ENCODE measurements at regions not wholly inside any gene's neighbourhood (a gene's known extent, or its start where the extent isn't known, plus 50 kb on each side); places are given as distances from the start of the nearest gene placed in this dataset.
"Not testable (repeated sequence)": the region's sequence is repeated elsewhere in the genome, so short reads cannot be mapped to it uniquely, and the experiment has no call there.

GRCh38 chr5:167049043-167049663 lies 1242.3 kb upstream of the WWC1 start:
- DNase-seq (ENCODE audit: low spot score): peak; percentile 61

GRCh38 chr5:167049771-167050567 lies 1241.5 kb upstream of the WWC1 start:
- DNase-seq (ENCODE audit: low spot score): no peak

DNA sequence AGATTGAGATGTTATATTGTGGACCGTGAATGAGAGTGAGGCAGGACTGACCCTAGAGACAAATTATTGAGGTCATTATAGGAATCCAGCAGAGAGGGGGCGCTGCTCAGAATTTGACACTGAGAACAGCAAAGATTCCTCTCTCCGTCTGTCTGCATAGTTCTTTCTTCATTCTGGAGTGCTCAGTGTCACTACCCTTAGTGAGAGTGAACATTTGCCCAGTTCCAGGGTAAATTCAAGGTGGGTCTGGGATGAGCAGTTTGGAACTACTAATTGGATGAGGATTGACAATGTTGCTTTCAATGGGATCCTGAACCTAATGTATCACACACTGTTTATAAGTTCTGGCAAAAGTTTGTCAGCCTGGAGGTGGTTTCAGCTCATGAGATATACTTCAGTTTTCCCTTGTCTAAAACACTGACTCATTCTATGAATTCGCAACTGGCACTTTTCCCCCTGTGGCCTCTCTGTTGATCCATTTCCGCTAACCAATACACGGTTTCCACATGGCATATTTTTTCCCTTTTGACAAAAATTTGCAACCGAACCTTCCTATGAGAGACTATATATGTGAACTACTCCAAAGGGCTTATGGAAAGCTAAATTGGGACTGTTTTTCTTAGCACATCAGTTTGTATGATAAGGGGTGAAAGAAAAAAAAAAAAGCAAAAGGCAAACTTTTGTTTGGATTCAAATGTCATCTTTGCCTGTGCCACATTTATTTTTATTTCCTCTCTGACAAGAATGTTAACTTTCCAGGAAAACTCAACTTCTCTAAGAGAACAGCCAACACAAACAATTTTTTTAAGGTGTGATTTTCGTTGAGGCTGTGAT lies 1240.7 kb upstream of the WWC1 start:
- DNase-seq (ENCODE audit: low spot score): no peak

DNA sequence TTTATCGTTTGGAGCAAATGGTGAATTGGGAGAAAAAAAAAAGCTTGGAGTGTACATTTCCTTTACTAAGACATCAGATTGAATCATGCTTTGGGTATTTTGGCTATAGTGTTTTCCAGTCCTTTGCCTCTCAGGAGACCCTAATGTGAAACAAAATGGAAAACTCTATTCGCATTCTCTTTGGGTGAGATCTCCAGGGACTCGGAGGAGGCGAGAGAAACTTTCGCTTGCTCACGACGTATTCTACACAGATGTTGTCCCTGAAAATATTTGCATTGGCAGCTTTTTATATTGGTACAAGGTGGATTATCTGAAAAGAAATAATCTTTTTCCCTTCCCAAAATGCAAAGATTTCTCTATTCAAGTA lies 1240.1 kb upstream of the WWC1 start:
- DNase-seq (ENCODE audit: low spot score): no peak

- no peak for DNase-seq (ENCODE audit: low spot score)
Observed at GRCh38 chr5:167052791-167053190, 1238.7 kb upstream of the WWC1 start.

DNA sequence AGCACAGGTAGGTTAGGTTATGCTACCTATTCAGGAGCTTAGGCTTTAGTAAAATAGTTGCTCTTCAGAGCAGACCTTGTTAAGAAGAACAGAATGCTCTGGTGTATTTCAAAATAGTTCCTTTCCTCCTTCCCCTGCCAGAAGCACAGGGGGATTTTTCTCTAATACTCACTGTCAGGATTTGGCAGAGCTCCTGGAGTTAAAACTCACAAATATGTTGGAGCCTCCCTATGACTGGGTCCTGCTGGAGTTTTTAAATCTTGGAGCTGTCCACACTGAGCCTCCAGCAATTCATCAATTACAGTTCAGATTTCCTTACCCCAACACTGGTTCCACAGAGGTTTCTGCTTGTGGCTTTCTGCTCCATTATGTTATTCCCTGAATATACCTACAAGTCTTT lies 1233.8 kb upstream of the WWC1 start:
- no peak for DNase-seq (ENCODE audit: low spot score)

DNA sequence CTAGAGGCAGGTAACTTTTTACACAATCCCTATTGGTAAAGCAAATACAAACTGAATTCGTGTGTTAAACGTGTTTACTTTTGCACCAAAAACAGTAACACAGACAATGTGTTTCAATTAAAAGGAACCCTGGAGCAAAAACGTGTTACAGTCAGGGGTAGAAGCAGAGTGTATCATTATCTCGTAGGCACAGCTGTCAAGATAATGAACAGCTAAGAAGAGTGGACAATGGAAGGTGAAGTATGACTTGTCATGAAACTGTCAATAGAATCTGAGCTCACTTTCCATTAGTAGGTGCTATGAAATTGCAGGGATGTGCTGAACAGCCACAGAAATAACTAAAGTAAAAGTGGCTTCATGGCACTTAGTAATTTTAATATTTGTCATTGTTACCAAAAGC lies 1229.8 kb upstream of the WWC1 start:
- DNase-seq (ENCODE audit: low spot score): no peak

- DNase-seq (ENCODE audit: low spot score): no peak
Observed at GRCh38 chr5:167063116-167063515, 1228.3 kb upstream of the WWC1 start.

GRCh38 chr5:167063788-167064187 lies 1227.7 kb upstream of the WWC1 start:
- DNase-seq (ENCODE audit: low spot score): no peak

DNA sequence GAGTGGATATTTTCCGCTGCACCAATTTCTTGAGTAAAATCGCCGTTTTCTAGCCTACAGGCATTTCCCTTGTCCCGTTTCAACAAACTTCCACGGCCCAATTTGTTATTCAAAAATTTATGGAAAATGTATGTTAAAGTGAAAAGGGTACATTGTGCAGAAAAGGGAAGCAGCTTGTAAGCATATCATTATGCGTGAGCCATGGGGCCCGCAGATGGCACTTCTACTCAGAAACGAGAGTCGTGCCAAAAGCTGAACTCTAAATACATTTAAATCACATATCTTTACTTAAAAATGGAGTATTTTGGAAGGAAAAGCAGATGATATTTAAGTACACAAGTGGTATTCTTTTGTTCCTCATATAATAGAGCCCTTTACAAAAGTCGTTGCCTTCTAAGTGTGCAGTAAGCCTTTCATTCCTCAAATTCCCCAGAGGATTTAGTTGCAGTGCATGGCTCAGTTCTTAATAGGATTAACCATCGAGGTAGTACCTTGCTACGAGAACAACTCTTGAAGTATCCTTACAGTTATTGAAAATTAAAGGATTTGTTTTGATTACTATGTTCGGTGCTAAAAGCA lies 1227.2 kb upstream of the WWC1 start:
- no peak for DNase-seq (ENCODE audit: low spot score)

DNA sequence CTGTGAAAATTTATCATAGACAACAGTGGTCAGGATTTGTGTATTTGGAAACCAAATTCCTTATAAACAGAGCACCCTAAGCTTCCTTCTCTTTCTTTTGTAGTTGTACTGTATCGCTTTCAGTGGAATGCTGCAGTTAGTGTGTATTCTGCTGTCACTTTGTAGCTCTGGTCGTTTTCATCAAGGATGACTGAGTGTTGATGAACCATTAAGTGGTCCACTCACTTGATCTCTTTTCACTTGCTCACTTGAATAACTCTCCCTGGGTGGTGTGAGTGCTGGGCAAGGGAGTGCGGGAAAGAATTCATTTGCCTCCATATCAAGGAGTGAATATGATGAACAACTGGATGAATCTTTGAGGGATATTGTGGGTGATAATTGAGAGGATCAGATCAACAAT lies 1225.7 kb upstream of the WWC1 start:
- DNase-seq (ENCODE audit: low spot score): no peak

- no peak for DNase-seq (ENCODE audit: low spot score)
Observed at GRCh38 chr5:167071981-167072610, 1219.3 kb upstream of the WWC1 start.

DNA sequence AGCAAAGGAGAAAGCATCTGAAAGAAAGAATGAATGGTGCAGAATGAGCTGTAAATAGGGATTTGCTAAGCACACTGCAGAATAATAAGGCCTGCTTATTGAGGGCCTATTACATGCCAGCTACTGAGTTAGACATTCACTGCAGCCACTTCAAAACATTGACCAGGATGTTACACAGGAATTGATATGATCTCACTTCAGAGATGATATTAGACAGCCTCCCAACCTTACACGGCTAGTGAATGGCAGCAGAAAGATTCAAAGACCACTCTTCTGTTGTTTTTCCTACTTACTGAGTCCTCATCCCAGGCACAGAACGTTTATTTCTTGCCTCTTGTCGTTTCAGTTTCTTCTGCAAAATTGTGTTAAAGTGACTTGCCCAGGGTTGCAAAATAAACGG lies 1209.9 kb upstream of the WWC1 start:
- no peak for DNase-seq (ENCODE audit: low spot score)

GRCh38 chr5:167096816-167097215 lies 1194.6 kb upstream of the WWC1 start:
- no peak for DNase-seq (ENCODE audit: low spot score)

DNA sequence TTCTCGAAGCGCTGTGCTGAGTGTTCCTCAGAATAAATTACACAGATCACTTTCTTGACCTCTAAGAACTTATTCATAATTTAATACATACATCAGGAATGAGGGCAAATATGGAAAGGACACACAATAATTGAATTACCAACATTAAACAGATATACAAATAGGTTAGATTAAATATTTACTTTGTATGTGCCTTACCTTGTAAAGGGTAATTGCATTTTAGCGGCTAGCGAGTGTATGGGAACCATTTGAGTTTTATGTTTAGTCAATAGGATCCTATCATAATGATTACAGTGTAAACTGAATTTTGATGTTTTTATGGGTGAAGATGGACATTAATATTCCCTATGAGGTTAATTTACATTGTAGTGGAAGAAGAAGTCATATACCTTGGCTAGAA lies 1187.1 kb upstream of the WWC1 start:
- no peak for DNase-seq (ENCODE audit: low spot score)

DNA sequence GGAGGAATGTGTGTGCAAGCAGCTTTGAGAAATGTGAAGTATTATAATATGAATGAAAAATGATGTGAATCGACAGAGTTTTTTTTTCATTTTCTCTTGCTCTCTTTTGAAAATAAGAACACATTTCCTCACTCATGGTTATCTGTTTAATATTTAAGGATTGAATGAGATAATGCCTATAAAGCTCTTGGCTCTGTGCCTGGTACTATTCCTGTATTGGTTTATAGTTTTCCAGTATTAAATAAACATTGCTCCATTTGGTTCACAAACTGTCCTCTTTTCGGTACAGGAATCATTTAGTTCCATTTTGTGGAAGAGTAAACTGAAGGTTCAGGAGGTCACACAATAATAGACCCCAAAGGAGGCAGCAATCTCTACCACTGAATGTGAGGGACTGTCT lies 1185.5 kb upstream of the WWC1 start:
- no peak for DNase-seq (ENCODE audit: low spot score)

DNA sequence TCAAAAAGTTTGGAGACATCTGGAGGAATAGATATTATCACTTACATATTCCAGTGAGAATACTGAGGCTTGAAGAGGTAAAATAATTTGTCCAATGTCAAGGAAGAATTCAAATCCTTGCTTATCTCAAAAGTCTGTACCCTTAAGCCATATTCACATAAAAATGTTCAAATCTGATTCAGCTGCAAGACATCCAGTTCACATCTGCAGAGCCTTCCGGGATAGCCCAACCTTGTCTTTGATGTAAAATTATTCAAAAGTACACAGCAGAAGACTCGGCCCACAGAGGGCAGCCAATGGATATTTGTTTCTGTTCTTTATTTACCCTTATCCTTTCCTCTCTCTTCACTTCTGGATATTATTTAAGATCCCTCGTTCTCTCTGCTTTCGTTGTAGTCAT lies 1183.8 kb upstream of the WWC1 start:
- DNase-seq (ENCODE audit: low spot score): no peak

GRCh38 chr5:167108266-167108665 lies 1183.2 kb upstream of the WWC1 start:
- not testable (repeated sequence) for DNase-seq (ENCODE audit: low spot score)

DNA sequence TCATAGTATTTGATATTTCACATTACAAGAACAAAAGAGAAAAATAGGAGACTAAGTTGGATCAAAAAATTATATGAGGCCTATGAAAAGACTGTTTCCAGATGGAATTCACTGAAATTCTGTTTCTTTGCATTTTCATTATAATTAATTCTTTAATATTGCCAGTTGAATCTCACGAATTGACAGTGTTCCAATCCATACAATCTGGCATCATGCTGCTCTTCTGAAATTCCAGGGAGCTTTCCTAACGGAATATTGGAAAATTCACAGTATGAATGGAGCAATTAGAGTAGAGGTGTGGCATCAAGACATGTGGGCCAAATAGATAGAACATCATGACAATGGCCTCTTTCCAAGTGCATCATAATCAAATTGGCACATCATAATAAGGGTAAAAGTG lies 1178.9 kb upstream of the WWC1 start:
- no peak for DNase-seq (ENCODE audit: low spot score)

DNA sequence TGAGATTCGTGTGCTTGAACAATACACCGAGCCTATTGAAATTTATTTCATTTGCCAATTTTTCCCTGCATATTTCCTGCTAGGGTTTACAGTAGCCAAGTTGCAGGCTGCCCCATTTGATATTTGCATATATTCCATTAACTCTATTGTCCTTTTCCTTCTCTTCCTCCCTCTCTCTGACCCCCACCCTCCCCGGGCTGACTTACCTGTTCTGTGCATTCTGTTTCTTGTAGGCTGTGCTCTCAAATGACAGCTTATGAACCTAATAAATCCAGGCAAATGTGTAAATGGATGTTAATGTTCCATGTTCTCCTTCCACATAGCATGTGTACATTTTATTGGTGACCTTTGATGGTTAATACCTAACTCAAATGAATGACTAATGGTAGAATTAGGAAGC lies 1169.2 kb upstream of the WWC1 start:
- DNase-seq (ENCODE audit: low spot score): no peak

DNA sequence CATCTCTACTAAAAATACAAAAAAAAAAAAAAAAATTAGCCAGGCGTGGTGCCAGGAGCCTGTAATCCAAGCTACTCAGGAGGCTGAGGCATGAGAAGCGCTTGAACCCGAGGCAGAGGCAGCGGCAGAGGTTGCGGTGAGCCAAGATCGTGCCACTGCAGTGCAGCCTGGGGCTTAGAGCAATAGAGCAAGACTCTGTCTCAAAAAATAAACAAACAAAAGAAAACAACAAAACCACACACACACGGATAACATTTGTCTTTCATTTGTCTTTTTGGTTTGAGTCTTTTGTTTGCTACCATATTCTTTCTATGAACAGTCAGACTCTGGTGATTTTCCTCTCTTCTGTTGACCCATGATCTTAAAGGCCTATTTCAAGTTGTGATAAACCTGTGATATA lies 1168.3 kb upstream of the WWC1 start:
- DNase-seq (ENCODE audit: low spot score): no peak

DNA sequence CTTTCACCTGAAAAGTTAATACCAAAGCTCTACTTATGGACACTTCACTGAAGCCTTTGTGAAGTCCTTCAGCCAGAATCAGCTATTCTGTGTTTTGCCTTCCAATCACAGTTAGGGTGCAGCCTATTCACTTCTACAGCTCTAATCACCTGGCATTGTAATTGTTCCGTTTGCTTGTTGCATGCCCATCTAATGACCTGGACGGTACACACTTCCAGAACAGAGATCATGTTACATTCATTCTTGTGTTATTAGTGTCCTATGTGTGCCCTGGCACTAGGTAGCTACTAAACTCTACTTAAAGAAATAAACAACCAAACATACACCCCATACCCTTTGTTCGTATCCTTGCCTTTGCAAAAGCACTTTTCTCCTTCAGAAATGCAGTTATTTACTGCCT lies 1162.9 kb upstream of the WWC1 start:
- no peak for DNase-seq (ENCODE audit: low spot score)
